ENCODE measurements at regions not wholly inside any gene's neighbourhood (a gene's known extent, or its start where the extent isn't known, plus 50 kb on each side); places are given as distances from the start of the nearest gene placed in this dataset.
"Not testable (repeated sequence)": the region's sequence is repeated elsewhere in the genome, so short reads cannot be mapped to it uniquely, and the experiment has no call there.

DNA sequence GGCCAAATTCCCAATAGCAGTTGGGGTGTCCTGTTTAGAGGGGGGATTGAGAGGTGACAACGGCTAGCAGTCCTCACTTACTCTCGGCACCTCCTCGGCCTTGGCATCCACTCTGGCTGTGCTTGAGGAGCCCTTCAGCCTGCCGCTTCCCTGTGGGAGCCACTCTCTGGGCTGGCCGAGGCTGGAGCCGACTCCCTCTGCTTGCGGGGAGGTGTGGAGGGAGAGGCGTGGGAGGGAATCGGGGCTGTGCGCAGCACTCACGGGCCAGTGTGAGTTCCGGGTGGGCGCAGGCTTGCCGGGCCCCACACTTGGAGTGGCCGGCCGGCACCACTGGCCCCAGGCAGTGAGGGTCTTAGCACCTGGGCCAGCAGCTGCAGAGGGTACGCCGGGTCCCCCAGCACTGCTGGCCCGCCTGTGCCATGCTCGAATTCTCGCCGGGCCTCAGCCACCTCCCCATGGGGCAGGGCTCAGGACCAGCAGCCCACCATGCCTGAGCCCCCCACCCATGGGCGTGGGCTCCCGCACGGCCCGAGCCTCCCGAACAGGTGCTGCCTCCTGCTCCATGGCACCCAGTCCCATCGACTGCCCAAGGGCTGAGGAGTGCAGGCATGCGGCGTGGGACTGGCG, 705.9 kb upstream of the ZNF804A start:
- in situ Hi-C loops (cut with HindIII; ENCODE audit: low sequenced_read_pairs), result no loop called here

DNA sequence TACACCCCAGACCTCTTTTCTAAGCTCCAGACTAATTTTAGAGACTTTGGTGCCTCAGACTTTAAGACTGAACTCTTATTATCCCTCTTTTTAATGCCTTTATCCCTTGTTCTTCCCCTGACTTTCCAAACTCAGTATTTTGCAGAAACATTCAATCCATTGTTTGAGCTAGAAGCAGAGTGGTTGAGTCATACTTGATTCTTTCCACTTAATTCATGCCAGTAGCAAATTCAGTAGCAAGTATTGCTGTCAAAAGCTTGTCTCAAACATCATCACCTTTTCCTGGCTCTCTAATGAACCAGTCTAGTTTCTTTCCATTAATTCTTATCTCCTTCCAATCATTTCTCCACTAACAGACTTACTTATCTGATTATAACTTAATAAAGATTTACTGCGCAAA, 699.7 kb upstream of the ZNF804A start:
- in situ Hi-C loops (cut with HindIII; ENCODE audit: low sequenced_read_pairs), result no loop called here

DNA sequence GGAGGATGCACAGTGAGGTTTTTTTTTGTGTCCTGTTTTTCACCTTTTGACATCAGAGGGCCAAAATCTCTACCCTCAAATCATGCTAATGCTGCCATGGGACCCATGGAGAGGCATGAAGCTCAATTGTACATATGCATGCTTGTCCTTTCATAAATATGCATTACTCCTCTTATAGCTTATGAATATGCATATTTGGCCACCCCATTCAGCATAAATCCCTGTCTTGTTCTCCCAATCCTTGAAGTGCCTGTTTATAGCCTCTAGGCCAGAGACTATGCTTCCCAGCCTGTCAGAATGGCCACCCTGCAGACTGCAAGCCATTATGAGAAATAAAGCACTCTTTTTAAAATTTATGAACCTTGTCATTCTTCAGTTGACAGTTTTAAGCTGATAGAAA, 696.4 kb upstream of the ZNF804A start:
- in situ Hi-C loops (cut with HindIII; ENCODE audit: low sequenced_read_pairs), result no loop called here

DNA sequence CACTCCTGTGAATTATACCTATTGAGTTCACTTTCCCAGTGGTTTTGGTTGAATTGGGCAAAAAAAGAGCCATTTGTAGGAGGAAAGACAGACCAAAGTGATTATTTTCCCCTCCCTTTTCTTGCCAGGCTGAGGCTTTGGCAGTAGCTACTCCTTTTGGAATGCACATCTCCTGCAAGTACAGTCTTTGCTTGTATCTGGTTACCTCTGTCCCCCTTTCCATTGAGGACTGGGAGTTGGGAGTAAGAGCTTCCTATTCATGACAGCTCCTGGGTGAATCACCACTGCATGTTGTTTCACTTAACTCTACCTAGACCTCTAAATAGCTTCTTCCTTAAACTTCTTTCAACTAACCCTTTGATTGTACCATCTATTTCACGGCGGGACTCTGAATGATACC, 695.3 kb upstream of the ZNF804A start:
- in situ Hi-C loops (cut with HindIII; ENCODE audit: low sequenced_read_pairs), result no loop called here

DNA sequence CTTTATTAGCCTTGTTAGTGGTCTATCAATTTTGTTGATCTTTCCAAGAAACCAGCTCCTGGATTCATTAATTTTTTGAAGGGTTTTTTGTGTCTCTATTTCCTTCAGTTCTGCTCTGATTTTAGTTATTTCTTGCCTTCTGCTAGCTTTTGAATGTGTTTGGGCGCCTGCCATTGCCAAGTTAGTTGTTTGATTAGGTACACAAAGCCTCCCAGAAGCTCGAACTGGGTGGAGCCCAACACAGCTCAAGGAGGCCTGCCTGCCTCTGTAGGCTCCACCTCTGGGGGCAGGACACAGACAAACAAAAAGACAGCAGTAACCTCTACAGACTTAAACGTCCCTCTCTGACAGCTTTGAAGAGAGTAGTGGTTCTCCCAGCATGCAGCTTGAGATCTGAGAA, 682.3 kb upstream of the ZNF804A start:
- in situ Hi-C loops (cut with HindIII; ENCODE audit: low sequenced_read_pairs), result not testable (repeated sequence)

DNA sequence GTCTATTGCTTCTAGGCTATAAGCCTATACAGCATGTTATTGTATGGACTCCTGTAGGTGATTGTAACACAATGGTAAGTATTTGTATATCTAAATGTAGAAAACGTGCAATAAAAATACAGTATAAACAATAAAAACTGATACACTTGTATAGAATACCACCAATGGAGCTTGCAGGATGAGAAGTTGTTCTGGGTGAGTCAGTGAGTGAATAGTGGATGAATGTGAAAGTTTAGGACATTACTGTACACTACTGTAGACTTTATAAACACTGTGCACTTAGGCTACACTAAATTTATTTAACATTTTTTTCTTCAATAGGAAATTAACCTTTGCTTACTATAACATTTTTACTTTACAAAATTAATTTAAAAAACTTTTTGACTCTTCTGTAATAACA, 679.2 kb upstream of the ZNF804A start:
- in situ Hi-C loops (cut with HindIII; ENCODE audit: low sequenced_read_pairs), result no loop called here

DNA sequence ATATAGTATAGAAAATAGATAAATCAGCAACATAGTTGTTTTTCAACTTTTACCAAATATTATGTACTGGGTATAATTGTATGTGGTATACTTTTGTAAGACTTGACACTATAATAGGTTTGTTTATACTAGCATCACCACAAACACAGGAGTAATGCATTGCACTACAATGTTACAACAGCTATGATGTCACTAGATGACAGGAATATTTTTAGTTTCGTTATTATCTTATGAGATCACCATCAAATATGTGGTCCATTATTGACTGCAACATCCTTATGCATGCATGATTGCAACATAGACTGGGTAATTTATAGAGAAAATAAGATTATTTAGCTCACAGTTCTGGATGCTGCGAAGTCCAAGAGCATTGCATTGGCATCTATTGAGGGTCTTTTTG, 678.4 kb upstream of the ZNF804A start:
- in situ Hi-C loops (cut with HindIII; ENCODE audit: low sequenced_read_pairs), result no loop called here

DNA sequence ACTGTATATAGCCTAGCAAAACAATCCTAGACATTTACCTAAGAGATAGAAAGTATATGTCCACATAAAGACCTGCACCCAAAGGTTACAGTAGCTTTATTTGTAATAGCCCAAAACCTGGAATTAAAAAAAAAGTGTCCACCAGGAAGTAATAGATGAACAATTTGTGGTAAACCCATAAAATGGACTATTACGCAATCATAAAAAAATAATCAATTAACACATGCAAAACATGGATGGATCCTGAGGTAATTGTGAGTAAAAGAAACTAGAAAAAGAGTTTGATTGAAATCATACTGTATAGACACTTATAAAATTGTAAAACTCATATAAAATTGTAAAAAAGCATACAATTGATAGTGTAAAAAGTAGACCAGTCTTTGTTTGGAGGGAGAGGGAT, 673.0 kb upstream of the ZNF804A start:
- in situ Hi-C loops (cut with HindIII; ENCODE audit: low sequenced_read_pairs), result no loop called here

DNA sequence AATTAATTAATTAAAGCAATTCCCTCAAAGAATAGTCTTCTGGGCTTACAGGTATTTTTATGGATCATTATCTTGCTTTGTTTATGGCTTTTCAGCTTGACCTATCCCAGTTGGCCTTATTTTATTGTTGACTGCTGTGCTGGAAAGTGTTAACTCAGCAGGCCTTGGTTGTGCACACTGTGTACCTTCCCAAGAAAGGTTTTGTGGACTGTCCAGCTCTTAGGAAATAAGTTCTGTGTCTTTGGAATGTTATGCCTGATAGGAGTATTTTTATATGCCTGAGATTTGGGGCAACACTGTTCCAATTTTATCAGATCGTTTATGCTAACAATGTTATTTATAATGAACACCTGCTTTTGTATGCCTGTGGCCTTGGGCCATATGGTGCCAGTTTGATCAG, 671.9 kb upstream of the ZNF804A start:
- in situ Hi-C loops (cut with HindIII; ENCODE audit: low sequenced_read_pairs), result no loop called here

DNA sequence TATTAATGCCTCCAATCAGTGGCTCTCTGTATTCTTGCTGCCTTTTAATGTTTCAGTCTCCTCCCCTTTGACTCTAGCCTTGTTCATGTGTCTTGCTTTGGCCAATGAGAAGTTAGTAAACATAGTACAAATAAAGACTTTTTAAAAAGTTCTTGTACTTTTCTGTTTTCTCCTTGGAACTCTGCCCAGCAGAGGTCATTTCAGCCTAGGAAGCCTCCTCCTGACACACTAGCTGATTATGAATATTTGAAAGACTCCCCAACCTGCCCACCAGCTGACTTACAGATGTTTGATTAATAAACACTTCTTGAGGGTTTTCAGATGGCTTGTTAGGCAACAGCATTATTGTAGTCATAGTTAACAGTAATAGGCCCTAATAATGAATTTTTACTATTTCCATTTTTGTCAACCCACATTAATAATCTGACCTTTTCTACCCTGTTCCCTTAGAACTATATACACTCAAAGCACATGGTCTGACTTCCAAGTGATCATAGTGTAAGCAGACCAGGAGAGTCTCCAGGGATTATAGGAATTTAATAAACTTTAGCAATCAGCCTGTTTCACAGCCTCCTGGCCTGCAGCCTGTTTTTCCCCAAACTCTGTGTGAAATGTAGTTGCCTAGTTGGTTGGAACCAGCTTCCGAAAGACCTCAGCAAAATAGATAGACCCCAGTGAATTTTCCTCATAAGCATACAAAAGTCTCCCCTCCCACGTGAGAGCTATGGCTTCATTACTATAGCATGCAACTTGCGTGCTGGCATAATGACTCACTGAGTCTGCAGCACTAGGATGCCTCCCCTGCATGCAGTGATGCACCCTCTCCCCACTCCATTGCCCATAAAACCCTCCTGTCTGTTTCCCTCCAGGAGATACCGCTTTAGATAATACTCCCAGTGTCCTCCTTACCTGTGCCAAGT, 670.7 kb upstream of the ZNF804A start:
- in situ Hi-C loops (cut with HindIII; ENCODE audit: low sequenced_read_pairs), result no loop called here

DNA sequence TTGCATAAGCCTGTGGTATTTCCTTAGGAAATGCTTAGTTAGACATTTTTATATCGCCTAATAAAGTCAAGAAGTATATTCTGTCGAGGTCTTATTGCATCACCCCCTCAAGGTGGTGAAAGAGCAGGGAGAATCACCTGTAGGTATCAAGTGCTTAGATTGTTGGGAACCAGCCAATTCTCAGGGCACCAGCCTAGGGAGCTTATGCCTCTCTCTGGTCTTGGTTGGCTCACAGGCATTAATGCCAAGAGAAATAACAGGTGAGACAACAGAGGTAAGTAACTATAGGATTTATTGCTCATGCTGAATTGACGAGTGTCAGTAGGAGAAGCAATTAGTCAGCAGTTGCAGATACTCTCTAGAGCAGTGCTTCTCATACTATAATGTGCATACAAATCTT, 663.3 kb upstream of the ZNF804A start:
- in situ Hi-C loops (cut with HindIII; ENCODE audit: low sequenced_read_pairs), result no loop called here

DNA sequence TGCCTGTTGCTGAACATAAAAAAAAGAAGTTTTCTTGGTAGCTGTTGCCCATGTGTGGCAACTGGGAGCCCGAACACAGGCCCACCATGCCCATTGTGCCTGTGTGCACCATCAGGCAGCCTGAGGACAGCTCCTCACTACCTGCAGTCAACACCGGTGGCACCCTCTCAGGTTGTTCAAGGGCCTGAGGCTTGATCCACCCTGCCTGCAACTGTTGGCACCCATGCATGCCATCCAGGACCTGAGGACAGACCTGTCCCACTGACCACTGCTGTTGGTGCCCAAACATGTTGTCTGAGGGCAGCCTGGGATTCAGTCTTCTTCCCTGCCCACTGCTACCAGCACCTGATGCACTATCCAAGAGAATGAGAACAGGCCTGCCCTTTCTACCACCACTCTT, 661.1 kb upstream of the ZNF804A start:
- in situ Hi-C loops (cut with HindIII; ENCODE audit: low sequenced_read_pairs), result no loop called here

DNA sequence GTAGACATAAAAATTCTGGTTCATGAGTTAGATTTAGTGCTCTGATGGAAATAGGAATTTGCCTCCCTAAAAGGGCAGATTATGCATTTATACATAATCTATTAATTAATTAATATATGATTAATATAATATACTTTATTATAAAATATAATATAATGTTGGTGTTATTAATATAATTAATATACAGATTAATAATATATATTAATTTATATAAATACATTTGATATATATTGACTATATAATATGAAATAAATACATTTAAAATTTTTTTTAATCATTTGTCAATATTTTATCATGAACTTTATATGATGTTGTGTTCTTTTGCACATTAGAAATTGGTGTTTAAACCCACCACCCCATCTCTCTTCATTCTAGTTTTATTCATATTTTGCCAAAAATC, 652.1 kb upstream of the ZNF804A start:
- in situ Hi-C loops (cut with HindIII; ENCODE audit: low sequenced_read_pairs), result loop anchor here (10.0 kb wide), 1 partner anchor 59 kb away; no protein-coding TSS in a partner anchor

DNA sequence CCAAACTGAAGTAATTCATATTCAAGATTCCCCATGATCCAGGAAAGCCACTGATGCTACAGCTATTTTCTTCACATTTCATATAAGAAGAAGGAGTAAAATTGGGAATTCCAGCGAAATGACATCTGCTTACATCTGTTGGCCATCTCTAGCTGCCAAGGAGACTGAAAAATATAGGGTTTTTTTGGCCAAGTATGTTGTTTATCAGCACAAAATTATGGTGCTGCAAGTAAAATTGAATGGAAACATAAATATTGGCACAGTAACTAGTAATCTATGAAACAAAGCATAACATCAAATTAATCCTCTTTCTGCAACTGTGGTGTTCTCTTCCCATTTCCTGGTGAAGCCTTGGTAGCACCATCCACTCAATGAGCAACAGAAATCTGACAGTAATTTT, 649.5 kb upstream of the ZNF804A start:
- in situ Hi-C loops (cut with HindIII; ENCODE audit: low sequenced_read_pairs), result loop anchor here (10.0 kb wide), 1 partner anchor 56 kb away; no protein-coding TSS in a partner anchor

DNA sequence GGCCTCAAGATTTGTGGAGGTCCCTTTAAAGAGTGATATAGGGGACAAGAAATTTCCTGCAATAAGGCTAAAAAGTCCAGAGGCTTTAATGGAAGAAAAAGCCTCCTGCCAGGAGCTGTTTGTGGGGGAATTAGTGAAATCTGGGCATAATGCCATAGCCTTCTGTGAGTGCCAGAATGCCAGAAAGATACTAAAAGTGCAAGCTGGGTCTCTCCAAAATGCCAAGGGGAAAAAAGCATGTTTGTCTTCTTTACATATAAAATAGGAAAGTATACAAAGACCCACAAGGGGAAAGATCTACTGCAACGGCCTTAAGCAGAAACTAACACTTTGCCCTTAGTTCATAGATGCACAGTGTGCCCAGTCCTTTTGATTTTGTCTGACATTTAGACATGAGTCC, 647.7 kb upstream of the ZNF804A start:
- in situ Hi-C loops (cut with HindIII; ENCODE audit: low sequenced_read_pairs), result no loop called here

DNA sequence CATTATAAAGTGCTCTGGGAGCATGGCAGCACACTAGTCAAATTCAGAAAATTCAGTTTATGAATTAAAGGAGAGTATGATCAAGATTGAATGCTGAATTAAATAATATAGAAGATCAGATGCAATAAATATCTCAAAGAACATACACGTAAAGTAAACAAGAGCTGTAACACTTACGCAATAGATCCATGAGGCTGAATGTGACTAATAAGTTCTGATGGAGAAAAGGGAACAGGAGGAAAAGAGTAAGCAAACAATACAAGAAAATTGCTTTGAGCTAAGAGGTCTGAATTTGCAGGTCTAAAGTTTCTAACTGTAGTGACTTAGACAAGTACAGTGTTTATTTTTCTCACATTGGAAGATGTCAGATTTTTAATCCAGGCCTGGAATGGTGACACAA, 646.7 kb upstream of the ZNF804A start:
- in situ Hi-C loops (cut with HindIII; ENCODE audit: low sequenced_read_pairs), result no loop called here

DNA sequence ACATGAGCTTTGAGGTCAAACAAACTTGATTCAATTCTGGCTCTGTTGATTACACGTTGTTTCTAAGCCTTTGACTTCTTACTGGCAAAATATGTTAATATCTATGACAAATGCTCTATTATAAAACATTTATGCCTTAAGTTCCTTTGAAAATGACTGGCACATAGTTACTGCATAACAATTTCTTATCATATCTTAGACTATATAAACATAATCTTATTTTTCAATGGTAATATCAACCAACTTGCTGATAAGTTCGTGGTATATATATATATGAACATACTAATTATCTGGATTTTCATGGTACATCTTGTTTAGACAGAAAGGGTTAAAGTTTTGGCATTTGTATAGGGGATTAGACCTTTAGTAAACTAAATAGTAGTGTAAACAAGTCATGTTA, 645.6 kb upstream of the ZNF804A start:
- in situ Hi-C loops (cut with HindIII; ENCODE audit: low sequenced_read_pairs), result no loop called here

DNA sequence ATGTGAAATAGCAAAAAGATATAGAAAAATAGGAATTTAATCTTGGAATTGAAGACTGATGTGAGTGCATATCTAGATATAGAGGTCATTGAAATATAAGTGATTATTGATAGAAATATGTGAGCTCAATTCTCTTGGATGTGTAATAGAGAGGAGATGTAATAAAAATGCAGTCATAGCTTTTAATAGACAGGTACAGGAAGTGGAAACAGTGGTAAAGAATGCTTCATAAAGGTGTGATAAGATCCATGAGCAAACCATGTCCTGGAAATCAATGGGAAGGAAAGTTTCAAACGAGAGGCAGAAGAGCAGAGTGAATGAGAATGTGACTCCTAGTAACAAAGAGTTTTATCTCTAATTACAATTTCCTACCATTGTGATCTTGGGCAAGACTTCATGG, 634.7 kb upstream of the ZNF804A start:
- in situ Hi-C loops (cut with HindIII; ENCODE audit: low sequenced_read_pairs), result no loop called here

DNA sequence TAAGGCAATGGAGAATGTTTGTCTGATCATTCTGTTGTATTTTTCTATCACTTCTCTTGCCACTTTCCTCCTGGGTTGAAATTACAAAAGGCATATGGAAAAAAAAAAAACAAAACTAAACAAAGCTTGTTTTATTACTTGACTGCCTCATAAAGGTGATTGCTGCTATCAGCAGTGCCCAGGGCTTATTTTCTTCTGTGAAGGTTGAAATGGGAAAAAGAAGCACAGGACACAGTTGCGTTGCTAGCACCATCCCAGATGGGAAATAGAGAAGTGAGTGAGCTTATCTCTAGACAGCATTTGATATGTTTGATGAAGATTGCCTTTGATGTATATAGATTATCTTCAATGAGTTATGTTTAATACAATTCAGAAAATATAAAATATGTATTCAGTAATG, 633.8 kb upstream of the ZNF804A start:
- in situ Hi-C loops (cut with HindIII; ENCODE audit: low sequenced_read_pairs), result no loop called here

DNA sequence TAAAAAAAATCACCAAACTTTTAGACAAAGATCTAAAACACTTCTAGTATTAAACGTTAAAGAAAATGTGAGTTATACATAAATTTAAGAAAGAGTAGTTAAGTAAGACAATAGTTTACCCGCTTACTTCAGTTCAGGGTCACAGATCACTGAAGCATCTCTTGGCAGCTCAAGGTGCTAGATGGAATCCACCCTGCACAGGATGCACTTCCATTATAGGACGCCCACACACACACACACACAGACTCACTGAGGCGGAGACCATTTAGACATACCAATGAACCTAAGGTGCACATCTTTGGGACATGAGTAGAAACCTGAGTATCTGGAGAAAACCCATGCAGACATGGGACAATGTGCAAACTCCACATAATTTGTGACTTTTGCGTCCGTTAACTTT, 630.6 kb upstream of the ZNF804A start:
- in situ Hi-C loops (cut with HindIII; ENCODE audit: low sequenced_read_pairs), result no loop called here

DNA sequence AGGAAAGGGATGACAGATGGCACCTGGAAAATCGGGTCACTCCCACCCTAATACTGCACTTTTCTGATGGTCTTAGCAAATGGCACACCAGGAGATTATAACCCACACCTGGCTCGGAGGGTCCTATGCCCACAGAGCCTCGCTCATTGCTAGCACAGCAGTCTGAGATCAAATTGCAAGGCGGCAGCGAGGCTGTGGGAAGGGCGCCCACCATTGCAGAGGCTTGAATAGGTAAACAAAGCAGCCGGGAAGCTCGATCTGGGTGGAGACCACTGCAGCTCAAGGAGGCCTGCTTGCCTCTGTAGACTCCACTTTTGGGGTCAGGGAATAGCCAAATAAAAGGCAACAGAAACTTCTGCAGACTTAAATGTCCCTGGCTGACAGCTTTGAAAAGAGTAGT, 622.7 kb upstream of the ZNF804A start:
- in situ Hi-C loops (cut with HindIII; ENCODE audit: low sequenced_read_pairs), result not testable (repeated sequence)

DNA sequence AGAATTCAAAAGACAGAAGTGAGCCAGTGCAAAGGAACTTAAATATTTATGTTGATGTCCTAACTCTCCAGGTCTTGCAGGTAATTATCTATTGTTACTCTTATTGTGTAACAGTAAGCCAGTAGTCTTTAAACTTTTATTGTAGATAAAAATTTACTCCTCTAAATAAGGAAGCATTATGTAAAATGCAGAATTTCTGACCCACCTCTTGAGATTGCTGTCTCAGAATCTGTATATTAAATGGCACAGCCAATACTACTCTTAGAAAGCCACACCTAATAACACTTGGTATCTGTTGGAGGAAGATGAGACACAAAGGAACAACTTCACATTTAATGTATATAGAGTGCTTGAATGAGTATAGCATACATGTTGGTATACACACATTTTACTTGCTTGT, 613.5 kb upstream of the ZNF804A start:
- in situ Hi-C loops (cut with HindIII; ENCODE audit: low sequenced_read_pairs), result no loop called here

Data from DLD1 (cell line).